ENCODE measurements at regions not wholly inside any gene's neighbourhood (a gene's known extent, or its start where the extent isn't known, plus 50 kb on each side); places are given as distances from the start of the nearest gene placed in this dataset.

DNA sequence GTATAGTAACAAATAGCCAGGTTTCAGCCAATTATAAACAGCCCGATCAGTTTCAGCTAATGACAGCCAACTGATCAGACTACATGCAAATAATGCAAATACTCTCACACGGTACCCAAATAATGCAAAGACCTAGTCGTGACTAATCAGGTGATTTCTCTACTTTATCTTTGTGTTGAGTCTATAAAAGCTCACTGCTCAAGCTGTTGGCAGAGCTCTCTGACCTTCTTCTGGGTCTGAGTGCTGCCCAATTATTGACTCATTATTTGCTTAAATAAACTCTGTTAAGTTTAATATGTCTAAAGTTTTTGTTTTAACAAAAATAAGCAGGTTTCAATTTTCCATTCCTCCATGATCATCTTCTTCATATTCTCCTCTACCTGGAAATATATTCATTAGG is 1971.7 kb downstream of the SUCLG1 start:
- CTCF ChIA-PET: no interaction called here
- Histone ChIP-seq H3K4me2 (no peak overlapping the region), H3K4me1 (no peaks in the 10 kb centered on the region), H3K27ac (no peak overlapping the region), H3K4me3 (no peak overlapping the region), H3K9me3 (0 out of 3 replicates have a peak, but pooled peaks cover 9% of the 10 kb centered on the region)
- POLR2A ChIA-PET: no interaction called here
- 16% methylated on average over 3 of the region's 3 CpGs for WGBS (ENCODE audit: missing lambda C conversion rate)
- no peak for FAIRE-seq
- ATAC-seq: no peak
- no peak for DNase-seq (ENCODE audit: low read depth in 1 of 2, low spot score in 1 of 2)
- TF ChIP-seq BHLHE40 (IDR thresholded peaks at IDR 0.05; ENCODE audit: low read depth, low read length): no peak
- TF ChIP-seq EP300 (IDR thresholded peaks at IDR 0.05): no peak
- TF ChIP-seq HEYL (CRISPR knock-in tag; IDR thresholded peaks at IDR 0.05): no peak
- TF ChIP-seq MYC (IDR thresholded peaks at IDR 0.05; ENCODE audit: borderline replicate concordance, low read length): no peak
- TF ChIP-seq FOXS1 (CRISPR knock-in tag; IDR thresholded peaks at IDR 0.05): no peak
- TF ChIP-seq RCOR1 (IDR thresholded peaks at IDR 0.05; ENCODE audit: low read depth, low read length): no peak
- TF ChIP-seq MAZ (IDR thresholded peaks at IDR 0.05; ENCODE audit: borderline replicate concordance, low read depth, low read length): no peak
- no peak for TF ChIP-seq FOSB (CRISPR knock-in tag; IDR thresholded peaks at IDR 0.05)
- no peak for TF ChIP-seq CHD2 (IDR thresholded peaks at IDR 0.05; ENCODE audit: low read length, partially characterized antibody)
- no peak for TF ChIP-seq TFCP2L1 (CRISPR knock-in tag; IDR thresholded peaks at IDR 0.05)
- no peak for TF ChIP-seq NFE2L2 (conservative IDR thresholded peaks at IDR 0.05; ENCODE audit: low read length)
- TF ChIP-seq, protein P1, sequence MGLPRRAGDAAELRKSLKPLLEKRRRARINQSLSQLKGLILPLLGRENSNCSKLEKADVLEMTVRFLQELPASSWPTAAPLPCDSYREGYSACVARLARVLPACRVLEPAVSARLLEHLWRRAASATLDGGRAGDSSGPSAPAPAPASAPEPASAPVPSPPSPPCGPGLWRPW (IDR thresholded peaks at IDR 0.05): no peak
- TF ChIP-seq RAD21 (conservative IDR thresholded peaks at IDR 0.05 in 1 of 2, IDR thresholded peaks at IDR 0.05 in 1 of 2): no peak
- no peak for TF ChIP-seq NR3C1 (IDR thresholded peaks at IDR 0.05)
- TF ChIP-seq TP53 (CRISPR knock-in tag; IDR thresholded peaks at IDR 0.05): no peak
- no peak for TF ChIP-seq RARB (CRISPR knock-in tag; IDR thresholded peaks at IDR 0.05)
- TF ChIP-seq REST (IDR thresholded peaks at IDR 0.05): no peak

GRCh38 chr2:82485701-82486100 is 1973.4 kb downstream of the SUCLG1 start:
- no peak for FAIRE-seq
- POLR2A ChIA-PET: no interaction called here

DNA sequence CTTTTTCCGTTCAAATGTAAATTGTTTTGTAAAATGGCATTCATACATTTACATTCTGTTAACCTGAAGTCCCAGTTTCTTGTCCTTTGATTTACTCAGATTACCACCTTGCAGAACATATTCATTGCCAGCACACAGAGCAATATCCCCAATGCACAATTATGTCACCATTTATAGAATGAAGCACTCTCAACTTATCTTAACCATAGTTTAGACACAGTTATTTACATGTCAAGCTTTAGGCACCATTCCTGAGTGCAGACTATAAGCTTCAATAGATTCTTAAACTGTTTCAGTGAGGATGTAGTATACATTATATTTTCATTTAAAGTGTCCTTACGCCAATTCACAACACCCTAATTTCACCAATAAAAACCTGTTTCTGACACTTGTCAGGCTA is 1977.9 kb downstream of the SUCLG1 start:
- no peak for ATAC-seq
- 45% methylated on average over 2 of the region's 2 CpGs for WGBS (ENCODE audit: missing lambda C conversion rate)
- POLR2A ChIA-PET: no interaction called here
- TF ChIP-seq, protein P2, sequence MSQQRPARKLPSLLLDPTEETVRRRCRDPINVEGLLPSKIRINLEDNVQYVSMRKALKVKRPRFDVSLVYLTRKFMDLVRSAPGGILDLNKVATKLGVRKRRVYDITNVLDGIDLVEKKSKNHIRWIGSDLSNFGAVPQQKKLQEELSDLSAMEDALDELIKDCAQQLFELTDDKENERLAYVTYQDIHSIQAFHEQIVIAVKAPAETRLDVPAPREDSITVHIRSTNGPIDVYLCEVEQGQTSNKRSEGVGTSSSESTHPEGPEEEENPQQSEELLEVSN (IDR thresholded peaks at IDR 0.05; ENCODE audit: borderline replicate concordance, low read depth): no peak
- TF ChIP-seq, protein P3, sequence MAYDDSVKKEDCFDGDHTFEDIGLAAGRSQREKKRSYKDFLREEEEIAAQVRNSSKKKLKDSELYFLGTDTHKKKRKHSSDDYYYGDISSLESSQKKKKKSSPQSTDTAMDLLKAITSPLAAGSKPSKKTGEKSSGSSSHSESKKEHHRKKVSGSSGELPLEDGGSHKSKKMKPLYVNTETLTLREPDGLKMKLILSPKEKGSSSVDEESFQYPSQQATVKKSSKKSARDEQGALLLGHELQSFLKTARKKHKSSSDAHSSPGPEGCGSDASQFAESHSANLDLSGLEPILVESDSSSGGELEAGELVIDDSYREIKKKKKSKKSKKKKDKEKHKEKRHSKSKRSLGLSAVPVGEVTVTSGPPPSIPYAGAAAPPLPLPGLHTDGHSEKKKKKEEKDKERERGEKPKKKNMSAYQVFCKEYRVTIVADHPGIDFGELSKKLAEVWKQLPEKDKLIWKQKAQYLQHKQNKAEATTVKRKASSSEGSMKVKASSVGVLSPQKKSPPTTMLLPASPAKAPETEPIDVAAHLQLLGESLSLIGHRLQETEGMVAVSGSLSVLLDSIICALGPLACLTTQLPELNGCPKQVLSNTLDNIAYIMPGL (CRISPR knock-in tag; IDR thresholded peaks at IDR 0.05; ENCODE audit: borderline replicate concordance): no peak
- TF ChIP-seq EHF (CRISPR knock-in tag; IDR thresholded peaks at IDR 0.05) (no peak), CHD2 (IDR thresholded peaks at IDR 0.05; ENCODE audit: low read length, partially characterized antibody) (no peak), RARB (CRISPR knock-in tag; IDR thresholded peaks at IDR 0.05) (no peak), ZNF302 (CRISPR knock-in tag; IDR thresholded peaks at IDR 0.05) (no peak), JUN (IDR thresholded peaks at IDR 0.05) (no peak), MYC (IDR thresholded peaks at IDR 0.05; ENCODE audit: borderline replicate concordance, low read length) (no peak), EP300 (IDR thresholded peaks at IDR 0.05) (no peak), MAZ (IDR thresholded peaks at IDR 0.05; ENCODE audit: borderline replicate concordance, low read depth, low read length) (no peak), HOXA7 (CRISPR knock-in tag; IDR thresholded peaks at IDR 0.05) (no peak), RNF2 (IDR thresholded peaks at IDR 0.05; ENCODE audit: borderline replicate concordance, low read depth) (no peak), HOXB5 (CRISPR knock-in tag; IDR thresholded peaks at IDR 0.05) (no peak)
- TF ChIP-seq, protein P4, sequence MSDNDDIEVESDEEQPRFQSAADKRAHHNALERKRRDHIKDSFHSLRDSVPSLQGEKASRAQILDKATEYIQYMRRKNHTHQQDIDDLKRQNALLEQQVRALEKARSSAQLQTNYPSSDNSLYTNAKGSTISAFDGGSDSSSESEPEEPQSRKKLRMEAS (IDR thresholded peaks at IDR 0.05): no peak

More at GRCh38 chr2:82485701-82486100, 1973.4 kb downstream of the SUCLG1 start:
- Histone ChIP-seq H3K4me3 (no peak overlapping the region), H3K27ac (no peak overlapping the region), H3K4me1 (no peaks in the 10 kb centered on the region), H3K4me2 (no peak overlapping the region), H3K9me3 (no peaks in the 10 kb centered on the region)
- 30% methylated on average over 2 of the region's 2 CpGs for WGBS (ENCODE audit: missing lambda C conversion rate)
- CTCF ChIA-PET: no interaction called here
- TF ChIP-seq, protein P5, sequence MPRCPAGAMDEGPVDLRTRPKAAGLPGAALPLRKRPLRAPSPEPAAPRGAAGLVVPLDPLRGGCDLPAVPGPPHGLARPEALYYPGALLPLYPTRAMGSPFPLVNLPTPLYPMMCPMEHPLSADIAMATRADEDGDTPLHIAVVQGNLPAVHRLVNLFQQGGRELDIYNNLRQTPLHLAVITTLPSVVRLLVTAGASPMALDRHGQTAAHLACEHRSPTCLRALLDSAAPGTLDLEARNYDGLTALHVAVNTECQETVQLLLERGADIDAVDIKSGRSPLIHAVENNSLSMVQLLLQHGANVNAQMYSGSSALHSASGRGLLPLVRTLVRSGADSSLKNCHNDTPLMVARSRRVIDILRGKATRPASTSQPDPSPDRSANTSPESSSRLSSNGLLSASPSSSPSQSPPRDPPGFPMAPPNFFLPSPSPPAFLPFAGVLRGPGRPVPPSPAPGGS (IDR thresholded peaks at IDR 0.05): no peak
- TF ChIP-seq JUN (IDR thresholded peaks at IDR 0.05) (no peak), CEBPB (IDR thresholded peaks at IDR 0.05) (no peak), ZSCAN20 (CRISPR knock-in tag; IDR thresholded peaks at IDR 0.05) (no peak)
- ATAC-seq (no peak), DNase-seq (ENCODE audit: low read depth in 1 of 2, low spot score in 1 of 2) (no peak)

More for the DNA sequence above, 1977.9 kb downstream of the SUCLG1 start:
- no peak overlapping the region for H3K4me2 ChIP-seq
- no peak for DNase-seq (ENCODE audit: low read depth in 1 of 2, low spot score in 1 of 2)
- H3K9me3 ChIP-seq: peaks cover 6% of the 10 kb centered on the region; the same call in 1 of the 3 replicates
- H3K27ac ChIP-seq: no peak overlapping the region
- H3K4me1 ChIP-seq: no peaks in the 10 kb centered on the region
- no peak overlapping the region for H3K4me3 ChIP-seq
- no peak for FAIRE-seq
- CTCF ChIA-PET: no interaction called here
